Suprapubic skin (tissue), 4 donors: ENCODE measurements at regions not wholly inside any gene's neighbourhood (a gene's known extent, or its start where the extent isn't known, plus 50 kb on each side); places are given as distances from the start of the nearest gene placed in this dataset.
A peak's percentile ranks its signal among the peaks of the same experiment; 100 is the strongest.

ENCODE experiments used
- DNase-seq, 2 donors: peaks; one replicate each; pipeline ENCODE4 v3.0.0-alpha.2; 2019; ENCODE audit warnings: low spot score in 2 of 2
- H3K27ac ChIP-seq: fragments of 200-600 bp; sonication (generic); one replicate; pipeline ENCODE4 v1.5.1; 2019
- H3K27me3 ChIP-seq: fragments of 200-600 bp; sonication (generic); one replicate; pipeline ENCODE4 v1.5.1; 2019
- H3K36me3 ChIP-seq: fragments of 200-600 bp; sonication (generic); one replicate; pipeline ENCODE4 v1.5.1; 2019
- H3K4me1 ChIP-seq: fragments of 200-600 bp; sonication (generic); one replicate; pipeline ENCODE4 v1.5.1; 2019
- H3K4me3 ChIP-seq: fragments of 200-600 bp; sonication (generic); one replicate; pipeline ENCODE4 v1.5.1; 2019; ENCODE audit warnings: mild to moderate bottlenecking
- H3K9me3 ChIP-seq: fragments of 200-600 bp; sonication (generic); one replicate; pipeline ENCODE4 v1.5.1; 2019
- EP300 ChIP-seq: sonication (generic); formaldehyde crosslinking; IDR thresholded peaks from one replicate; pipeline ENCODE4 v1.6.1; 2017; ENCODE audit warnings: antibody characterized with exemption
- POLR2A ChIP-seq, 2 donors: fragments of 450-650 bp; IDR thresholded peaks; one replicate each; pipeline ENCODE4 v1.6.1; 2017; ENCODE audit warnings: antibody characterized with exemption in 2 of 2, mild to moderate bottlenecking in 2 of 2, moderate library complexity in 2 of 2
- POLR2AphosphoS5 ChIP-seq, 3 donors: sonication (generic); formaldehyde crosslinking; IDR thresholded peaks; one replicate each; pipeline ENCODE4 v1.6.1; 2017; ENCODE audit warnings: antibody characterized with exemption in 3 of 3
- WGBS: methylation state at CpG from one replicate; pipeline ENCODE4 v1.1.5; 2018; 5-methylcytosine and 5-hydroxymethylcytosine counted together
- TF ChIP-seq, protein P1 (sequence below), 2 donors: fragments of 200-600 bp in 1 of 2; fragments of 450-650 bp in 1 of 2; sonication (generic) in 1 of 2; IDR thresholded peaks; one replicate each; pipeline ENCODE4 v1.5.1; 2016 to 2019; ENCODE audit warnings: antibody characterized with exemption in 2 of 2, mild to moderate bottlenecking in 1 of 2, moderate library complexity in 1 of 2

DNA sequence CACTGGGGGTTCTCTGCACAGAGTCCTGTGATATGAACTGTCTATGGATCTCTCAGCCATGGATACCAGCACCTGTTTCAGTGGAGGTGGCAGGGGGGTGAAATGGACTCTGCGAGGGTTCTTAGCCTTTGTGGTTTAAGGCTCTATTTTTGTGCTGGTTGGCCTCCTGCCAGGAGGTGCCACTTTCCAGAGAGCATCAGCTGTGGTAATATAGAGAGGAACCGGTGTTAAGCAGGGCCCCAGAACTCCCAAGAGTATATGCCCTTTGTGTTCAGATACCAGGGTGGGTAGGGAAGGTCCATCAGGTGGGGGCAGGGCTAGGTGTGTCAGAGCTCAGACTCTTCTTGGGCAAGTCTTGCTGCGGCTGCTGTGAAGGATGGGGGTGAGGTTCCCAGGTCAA is 330.0 kb upstream of the PLD5 start:
- WGBS, result 75% methylated on average over 2 of the region's 3 CpGs
- H3K27me3 ChIP-seq, result no peaks in the 10 kb centered on the region
- TF ChIP-seq EP300, result no peak
- TF ChIP-seq, protein P1, sequence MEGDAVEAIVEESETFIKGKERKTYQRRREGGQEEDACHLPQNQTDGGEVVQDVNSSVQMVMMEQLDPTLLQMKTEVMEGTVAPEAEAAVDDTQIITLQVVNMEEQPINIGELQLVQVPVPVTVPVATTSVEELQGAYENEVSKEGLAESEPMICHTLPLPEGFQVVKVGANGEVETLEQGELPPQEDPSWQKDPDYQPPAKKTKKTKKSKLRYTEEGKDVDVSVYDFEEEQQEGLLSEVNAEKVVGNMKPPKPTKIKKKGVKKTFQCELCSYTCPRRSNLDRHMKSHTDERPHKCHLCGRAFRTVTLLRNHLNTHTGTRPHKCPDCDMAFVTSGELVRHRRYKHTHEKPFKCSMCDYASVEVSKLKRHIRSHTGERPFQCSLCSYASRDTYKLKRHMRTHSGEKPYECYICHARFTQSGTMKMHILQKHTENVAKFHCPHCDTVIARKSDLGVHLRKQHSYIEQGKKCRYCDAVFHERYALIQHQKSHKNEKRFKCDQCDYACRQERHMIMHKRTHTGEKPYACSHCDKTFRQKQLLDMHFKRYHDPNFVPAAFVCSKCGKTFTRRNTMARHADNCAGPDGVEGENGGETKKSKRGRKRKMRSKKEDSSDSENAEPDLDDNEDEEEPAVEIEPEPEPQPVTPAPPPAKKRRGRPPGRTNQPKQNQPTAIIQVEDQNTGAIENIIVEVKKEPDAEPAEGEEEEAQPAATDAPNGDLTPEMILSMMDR (IDR thresholded peaks at IDR 0.05), result no peak
- no peak for DNase-seq
- H3K36me3 ChIP-seq, result no peaks in the 10 kb centered on the region
- no peaks in the 10 kb centered on the region for H3K4me1 ChIP-seq
- no peak overlapping the region for H3K27ac ChIP-seq
- H3K4me3 ChIP-seq, result no peak overlapping the region
- H3K9me3 ChIP-seq, result no peaks in the 10 kb centered on the region

DNA sequence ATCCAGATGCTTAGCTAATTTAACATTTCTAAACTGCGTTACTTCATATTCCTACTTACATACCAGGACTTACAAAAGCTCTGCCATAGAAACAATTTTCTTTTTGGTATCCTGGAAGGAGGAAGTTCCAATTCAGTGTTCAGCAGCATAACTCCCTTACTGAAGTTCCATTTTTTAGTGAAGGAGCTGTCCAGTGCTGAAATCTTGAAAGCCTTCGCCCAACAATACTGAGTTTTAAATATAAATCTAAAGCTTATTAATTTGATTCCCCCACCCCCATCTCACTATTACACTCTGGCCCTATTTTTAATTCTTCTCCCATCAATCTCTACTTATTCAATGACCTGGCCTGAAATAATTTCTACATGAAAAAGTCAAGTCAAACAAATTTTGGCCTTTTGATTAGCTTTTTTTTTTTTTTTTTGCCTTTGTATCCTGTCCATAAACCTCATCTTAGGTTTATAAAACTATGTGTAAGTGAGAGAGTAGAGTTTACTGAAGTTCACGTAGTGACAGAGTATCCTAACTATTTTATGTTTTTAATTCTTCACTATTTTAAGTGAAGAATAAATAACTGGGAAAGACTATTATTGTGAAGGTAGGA is 323.0 kb upstream of the PLD5 start:
- no peak for DNase-seq
- Histone ChIP-seq H3K9me3 (no peaks in the 10 kb centered on the region), H3K36me3 (no peaks in the 10 kb centered on the region), H3K27ac (no peak overlapping the region), H3K4me1 (no peaks in the 10 kb centered on the region), H3K27me3 (no peaks in the 10 kb centered on the region), H3K4me3 (no peak overlapping the region)
- no peak for TF ChIP-seq POLR2A (IDR thresholded peaks at IDR 0.05)
- TF ChIP-seq EP300, result no peak
- TF ChIP-seq, protein P1 (IDR thresholded peaks at IDR 0.05), result no peak
- TF ChIP-seq POLR2AphosphoS5 (IDR thresholded peaks at IDR 0.05), result no peak
- 55% methylated on average over 3 of the region's 3 CpGs for WGBS

GRCh38 chr1:242842094-242842493 is 317.6 kb upstream of the PLD5 start:
- Histone ChIP-seq H3K27ac (no peak overlapping the region), H3K9me3 (no peaks in the 10 kb centered on the region), H3K4me1 (no peaks in the 10 kb centered on the region), H3K4me3 (no peak overlapping the region), H3K27me3 (no peaks in the 10 kb centered on the region), H3K36me3 (no peaks in the 10 kb centered on the region)
- 0% methylated on average over 1 of the region's 1 CpG for WGBS
- no peak for DNase-seq
- TF ChIP-seq POLR2AphosphoS5 (IDR thresholded peaks at IDR 0.05) (no peak), POLR2A (IDR thresholded peaks at IDR 0.05) (no peak), EP300 (no peak)
- TF ChIP-seq, protein P1 (IDR thresholded peaks at IDR 0.05), result no peak

DNA sequence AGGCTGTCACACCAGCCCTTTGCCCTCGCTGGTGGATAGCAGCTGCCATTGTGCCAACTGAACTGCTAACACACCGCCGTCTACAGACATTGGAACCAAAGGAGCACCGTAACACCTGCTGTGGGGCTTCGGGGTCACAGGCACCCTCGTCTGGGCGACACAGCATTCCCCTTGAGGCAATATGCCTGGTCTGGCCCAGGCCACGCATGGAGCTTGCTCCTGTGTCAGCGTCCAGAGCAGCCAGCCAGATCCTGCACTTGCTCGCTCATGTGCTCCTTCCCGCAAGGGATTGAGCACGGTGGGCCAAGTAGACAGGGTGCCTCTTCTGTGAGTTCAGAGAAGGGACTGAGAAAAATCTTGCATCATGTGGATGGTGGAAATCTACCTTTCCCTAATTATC is 314.6 kb upstream of the PLD5 start:
- TF ChIP-seq POLR2A (IDR thresholded peaks at IDR 0.05) (no peak), POLR2AphosphoS5 (IDR thresholded peaks at IDR 0.05) (no peak), EP300 (no peak)
- DNase-seq, result peak in 1 of 2 donors; percentile 57

GRCh38 chr1:242836423-242836822 is 311.9 kb upstream of the PLD5 start:
- H3K27me3 ChIP-seq, result no peaks in the 10 kb centered on the region
- no peak overlapping the region for H3K4me3 ChIP-seq
- no peak for DNase-seq
- WGBS, result 5% methylated on average over 4 of the region's 4 CpGs
- no peak overlapping the region for H3K27ac ChIP-seq
- no peak for TF ChIP-seq POLR2AphosphoS5 (IDR thresholded peaks at IDR 0.05)
- no peak for TF ChIP-seq POLR2A (IDR thresholded peaks at IDR 0.05)
- TF ChIP-seq EP300, result no peak
- TF ChIP-seq, protein P1 (IDR thresholded peaks at IDR 0.05), result no peak
- H3K9me3 ChIP-seq, result no peaks in the 10 kb centered on the region
- no peaks in the 10 kb centered on the region for H3K4me1 ChIP-seq
- H3K36me3 ChIP-seq, result no peaks in the 10 kb centered on the region

More for the DNA sequence above, 314.6 kb upstream of the PLD5 start:
- no peaks in the 10 kb centered on the region for H3K4me1 ChIP-seq
- WGBS, result 84% methylated on average over 8 of the region's 12 CpGs
- no peaks in the 10 kb centered on the region for H3K27me3 ChIP-seq
- no peak overlapping the region for H3K27ac ChIP-seq
- no peaks in the 10 kb centered on the region for H3K36me3 ChIP-seq
- no peaks in the 10 kb centered on the region for H3K9me3 ChIP-seq
- H3K4me3 ChIP-seq, result no peak overlapping the region

GRCh38 chr1:242828828-242829227 is 304.3 kb upstream of the PLD5 start:
- H3K27me3 ChIP-seq, result no peaks in the 10 kb centered on the region
- H3K27ac ChIP-seq, result no peak overlapping the region
- no peaks in the 10 kb centered on the region for H3K36me3 ChIP-seq
- WGBS, result 61% methylated on average over 4 of the region's 4 CpGs
- no peak for TF ChIP-seq EP300
- no peak for TF ChIP-seq POLR2AphosphoS5 (IDR thresholded peaks at IDR 0.05)
- TF ChIP-seq, protein P1 (IDR thresholded peaks at IDR 0.05), result no peak
- no peak for TF ChIP-seq POLR2A (IDR thresholded peaks at IDR 0.05)
- no peak for DNase-seq
- H3K4me1 ChIP-seq, result no peaks in the 10 kb centered on the region
- no peaks in the 10 kb centered on the region for H3K9me3 ChIP-seq
- no peak overlapping the region for H3K4me3 ChIP-seq
